Activated CD8-positive, alpha-beta T cell treated with anti-CD3 and anti-CD28 coated beads for 36 hours (primary cell): ENCODE measurements at regions not wholly inside any gene's neighbourhood (a gene's known extent, or its start where the extent isn't known, plus 50 kb on each side); places are given as distances from the start of the nearest gene placed in this dataset.
"Not testable (repeated sequence)": the region's sequence is repeated elsewhere in the genome, so short reads cannot be mapped to it uniquely, and the experiment has no call there.

Experiments used
- ATAC-seq: fragments of 200-7000 bp; cut with Tn5 transposase; one replicate; pipeline ENCODE4 v1.10.0; 2021; ENCODE audit warnings: mild to moderate bottlenecking, moderate library complexity
- CTCF ChIA-PET: fragments of 350-600 bp; sonication (Branson Sonifier 250); formaldehyde crosslinking; loops from one replicate; lab custom pipeline; 2021; ENCODE audit warnings: antibody characterized with exemption; lab: Charles Lee
- POLR2A ChIA-PET: fragments of 350-600 bp; sonication (Branson Sonifier 250); formaldehyde crosslinking; loops from one replicate; lab custom pipeline; 2021; ENCODE audit warnings: antibody characterized with exemption; lab: Charles Lee
- DNase-seq: peaks from one replicate; pipeline ENCODE4 v3.0.0-alpha.2; 2020
- H3K27ac Mint-ChIP-seq: one replicate; pipeline ENCODE4 v1.8.0; 2021; ENCODE audit warnings: mild to moderate bottlenecking, mixed read lengths
- H3K27me3 Mint-ChIP-seq: one replicate; pipeline ENCODE4 v1.8.0; 2021; ENCODE audit warnings: mixed read lengths
- H3K36me3 Mint-ChIP-seq: one replicate; pipeline ENCODE4 v1.8.0; 2021; ENCODE audit warnings: low read depth, mixed read lengths
- H3K4me1 Mint-ChIP-seq: one replicate; pipeline ENCODE4 v1.8.0; 2021; ENCODE audit warnings: low read depth, mixed read lengths
- H3K4me3 Mint-ChIP-seq: one replicate; pipeline ENCODE4 v1.8.0; 2021; ENCODE audit warnings: mild to moderate bottlenecking, moderate library complexity, mixed read lengths
- H3K9me3 Mint-ChIP-seq: one replicate; pipeline ENCODE4 v1.8.0; 2021; ENCODE audit warnings: mixed read lengths
- intact Hi-C: fragments of 100-400 bp; cut with micrococcal nuclease; formaldehyde crosslinking; loops from one replicate; pipeline ENCODE4 v1.10.0; 2022
- TF ChIP-seq, protein P1 (sequence below): fragments of 200-600 bp; IDR thresholded peaks from one replicate; pipeline ENCODE4 v1.8.0; 2022; ENCODE audit warnings: antibody characterized with exemption, mild to moderate bottlenecking

GRCh38 chr12:97714107-97714563 is 251.5 kb downstream of the RMST start:
- CTCF ChIA-PET = no interaction called here
- no peak for ATAC-seq
- intact Hi-C loops = no loop called here
- Mint-ChIP-seq H3K4me3 (no peak overlapping the region), H3K27ac (no peak overlapping the region), H3K9me3 (peaks cover 3% of the 10 kb centered on the region), H3K4me1 (no peaks in the 10 kb centered on the region), H3K27me3 (no peaks in the 10 kb centered on the region), H3K36me3 (no peaks in the 10 kb centered on the region)
- POLR2A ChIA-PET = no interaction called here
- TF ChIP-seq, protein P1, sequence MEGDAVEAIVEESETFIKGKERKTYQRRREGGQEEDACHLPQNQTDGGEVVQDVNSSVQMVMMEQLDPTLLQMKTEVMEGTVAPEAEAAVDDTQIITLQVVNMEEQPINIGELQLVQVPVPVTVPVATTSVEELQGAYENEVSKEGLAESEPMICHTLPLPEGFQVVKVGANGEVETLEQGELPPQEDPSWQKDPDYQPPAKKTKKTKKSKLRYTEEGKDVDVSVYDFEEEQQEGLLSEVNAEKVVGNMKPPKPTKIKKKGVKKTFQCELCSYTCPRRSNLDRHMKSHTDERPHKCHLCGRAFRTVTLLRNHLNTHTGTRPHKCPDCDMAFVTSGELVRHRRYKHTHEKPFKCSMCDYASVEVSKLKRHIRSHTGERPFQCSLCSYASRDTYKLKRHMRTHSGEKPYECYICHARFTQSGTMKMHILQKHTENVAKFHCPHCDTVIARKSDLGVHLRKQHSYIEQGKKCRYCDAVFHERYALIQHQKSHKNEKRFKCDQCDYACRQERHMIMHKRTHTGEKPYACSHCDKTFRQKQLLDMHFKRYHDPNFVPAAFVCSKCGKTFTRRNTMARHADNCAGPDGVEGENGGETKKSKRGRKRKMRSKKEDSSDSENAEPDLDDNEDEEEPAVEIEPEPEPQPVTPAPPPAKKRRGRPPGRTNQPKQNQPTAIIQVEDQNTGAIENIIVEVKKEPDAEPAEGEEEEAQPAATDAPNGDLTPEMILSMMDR = no peak
- no peak for DNase-seq

GRCh38 chr12:97716356-97716755 is 253.8 kb downstream of the RMST start:
- H3K36me3 Mint-ChIP-seq = no peaks in the 10 kb centered on the region
- no peaks in the 10 kb centered on the region for H3K4me1 Mint-ChIP-seq
- TF ChIP-seq, protein P1 = no peak
- H3K9me3 Mint-ChIP-seq = peaks cover 4% of the 10 kb centered on the region
- ATAC-seq (no peak), DNase-seq (no peak)
- H3K27me3 Mint-ChIP-seq = peaks cover 2% of the 10 kb centered on the region
- no peak overlapping the region for H3K27ac Mint-ChIP-seq
- POLR2A ChIA-PET = no interaction called here
- CTCF ChIA-PET = interaction anchor here (0.6 kb wide), 1 partner anchor 254 kb away, joined by 3 read pairs; no protein-coding TSS in a partner anchor
- H3K4me3 Mint-ChIP-seq = no peak overlapping the region
- intact Hi-C loops = no loop called here

- intact Hi-C loops, POLR2A ChIA-PET, H3K4me1 Mint-ChIP-seq, DNase-seq, H3K4me3 Mint-ChIP-seq, H3K27me3 Mint-ChIP-seq, H3K36me3 Mint-ChIP-seq, H3K27ac Mint-ChIP-seq, CTCF ChIA-PET, ATAC-seq: not testable (repeated sequence)
- H3K9me3 Mint-ChIP-seq = peaks cover 11% of the 10 kb centered on the region
Measured at GRCh38 chr12:97723801-97724200, 261.2 kb downstream of the RMST start.

- DNase-seq = no peak
- intact Hi-C loops = no loop called here
- ATAC-seq = no peak
- no peaks in the 10 kb centered on the region for H3K4me1 Mint-ChIP-seq
- H3K9me3 Mint-ChIP-seq = no peaks in the 10 kb centered on the region
- no peaks in the 10 kb centered on the region for H3K36me3 Mint-ChIP-seq
- no peaks in the 10 kb centered on the region for H3K27me3 Mint-ChIP-seq
- POLR2A ChIA-PET = no interaction called here
- CTCF ChIA-PET = no interaction called here
- TF ChIP-seq, protein P1 = no peak
- no peak overlapping the region for H3K27ac Mint-ChIP-seq
- no peak overlapping the region for H3K4me3 Mint-ChIP-seq
Measured at GRCh38 chr12:97745406-97746101, 282.9 kb downstream of the RMST start.

GRCh38 chr12:97748298-97748697 is 285.7 kb downstream of the RMST start:
- ATAC-seq = no peak

More at GRCh38 chr12:97748298-97748697, 285.7 kb downstream of the RMST start:
- TF ChIP-seq, protein P1 = no peak
- H3K4me1 Mint-ChIP-seq = no peaks in the 10 kb centered on the region
- no peaks in the 10 kb centered on the region for H3K36me3 Mint-ChIP-seq
- CTCF ChIA-PET = no interaction called here
- DNase-seq = no peak
- H3K4me3 Mint-ChIP-seq = no peak overlapping the region
- no peaks in the 10 kb centered on the region for H3K27me3 Mint-ChIP-seq
- H3K27ac Mint-ChIP-seq = no peak overlapping the region
- intact Hi-C loops = no loop called here
- POLR2A ChIA-PET = no interaction called here
- no peaks in the 10 kb centered on the region for H3K9me3 Mint-ChIP-seq
